ENCODE measurements at regions not wholly inside any gene's neighbourhood (a gene's known extent, or its start where the extent isn't known, plus 50 kb on each side); places are given as distances from the start of the nearest gene placed in this dataset.
A peak's percentile ranks its signal among the peaks of the same experiment; 100 is the strongest.

GRCh38 chr3:181318321-181318720, 328.8 kb upstream of the DNAJC19 start:
- Histone ChIP-seq H2BK15ac (ENCODE audit: low read length) (no peak overlapping the region), H3K4me2 (ENCODE audit: insufficient read depth in 1 of 2, low read depth in 2 of 2, low read length in 2 of 2) (no peak overlapping the region), H3K4me1 (replicated peaks in 1 of 4; ENCODE audit: control insufficient read depth in 3 of 4, insufficient read depth in 4 of 4, low read length in 3 of 4) (no peaks in the 10 kb centered on the region), H3K4me3 (ENCODE audit: extremely low read depth in 1 of 4, insufficient read depth in 2 of 4, low read depth in 3 of 4, low read length in 4 of 4) (no peak overlapping the region), H3K9ac (replicated peaks in 1 of 4; ENCODE audit: extremely low read depth in 1 of 4, low read depth in 3 of 4, low read length in 3 of 4) (no peak overlapping the region; a peak in 1 of 7 replicates), H3K56ac (replicated peaks; ENCODE audit: insufficient read length, low read depth, low read length) (peak overlapping the region; percentile 84), H3K23ac (ENCODE audit: insufficient read length) (no peak overlapping the region), H3K27ac (ENCODE audit: low read depth, low read length) (no peak overlapping the region), H2BK5ac (ENCODE audit: low read depth, low read length) (no peak overlapping the region), H3K36me3 (ENCODE audit: control insufficient read depth in 2 of 4, insufficient read depth in 4 of 4, low read length in 3 of 4) (no peaks in the 10 kb centered on the region), H4K8ac (ENCODE audit: extremely low read depth, insufficient read depth, low read length) (no peak overlapping the region), H4K5ac (ENCODE audit: insufficient read length, low read depth, low read length) (no peak overlapping the region), H2AK5ac (ENCODE audit: low read depth, low read length) (no peak overlapping the region), H3K14ac (ENCODE audit: insufficient read length) (no peak overlapping the region), H2BK20ac (ENCODE audit: low read length) (peak overlapping the region; percentile 83), H2AFZ (ENCODE audit: low read length) (no peak overlapping the region), H2BK12ac (ENCODE audit: low read depth, low read length) (no peak overlapping the region), H3K27me3 (replicated peaks in 1 of 4; ENCODE audit: control insufficient read depth in 3 of 4, extremely low read depth in 1 of 4, insufficient read depth in 3 of 4, low read length in 3 of 4) (no peaks in the 10 kb centered on the region), H3K79me1 (ENCODE audit: low read depth, low read length) (no peaks in the 10 kb centered on the region), H3K23me2 (ENCODE audit: low read depth, low read length) (peaks cover 3% of the 10 kb centered on the region; the same call in 1 of the 2 replicates), H3K4ac (replicated peaks; ENCODE audit: insufficient read length, low read depth, low read length) (no peak overlapping the region), H2BK120ac (replicated peaks; ENCODE audit: low read depth, low read length) (no peak overlapping the region), H3K18ac (ENCODE audit: extremely low read depth, low read length) (no peak overlapping the region), H4K91ac (replicated peaks; ENCODE audit: insufficient read length, low read length) (no peak overlapping the region), H3K79me2 (ENCODE audit: control insufficient read depth in 1 of 2, insufficient read depth in 2 of 2, low read length in 2 of 2) (no peaks in the 10 kb centered on the region), H4K20me1 (replicated peaks in 1 of 2; ENCODE audit: control insufficient read depth in 1 of 2, insufficient read depth in 2 of 2, low read length in 2 of 2) (no peaks in the 10 kb centered on the region), H3K9me3 (ENCODE audit: insufficient read depth in 2 of 2, low read depth in 1 of 2, low read length in 1 of 2) (no peaks in the 10 kb centered on the region)
- ChIA-PET CTCF (ENCODE audit: partially characterized antibody) (interaction anchor here (2.3 to 4.0 kb wide), 2 partner anchors 9 to 383 kb away, joined by 9 to 18 read pairs; no protein-coding TSS in a partner anchor), POLR2A (ENCODE audit: partially characterized antibody) (no interaction called here)
- FAIRE-seq: no peak
- no peak for DNase-seq (ENCODE audit: low read depth in 1 of 2, low spot score in 2 of 2)
- TF ChIP-seq POLR2AphosphoS5 (IDR thresholded peaks at IDR 0.05; ENCODE audit: low read depth, low read length): no peak
- TF ChIP-seq NANOG (IDR thresholded peaks at IDR 0.05; ENCODE audit: insufficient read depth, low read depth, low read length, poor library complexity, severe bottlenecking): no peak
- TF ChIP-seq HDAC2 (IDR thresholded peaks at IDR 0.05; ENCODE audit: borderline replicate concordance in 1 of 2, low read depth in 2 of 2, low read length in 2 of 2): no peak
- TF ChIP-seq CHD1 (IDR thresholded peaks at IDR 0.05; ENCODE audit: low read depth, low read length): no peak
- TF ChIP-seq ATF3 (IDR thresholded peaks at IDR 0.05; ENCODE audit: insufficient read depth, low read depth, low read length): no peak
- no peak for TF ChIP-seq CBX5 (IDR thresholded peaks at IDR 0.05; ENCODE audit: low read depth, low read length)
- TF ChIP-seq ASH2L (IDR thresholded peaks at IDR 0.05; ENCODE audit: low read length): no peak
- no peak for TF ChIP-seq POLR2A (IDR thresholded peaks at IDR 0.05; ENCODE audit: control extremely low read depth in 1 of 2, low read depth in 2 of 2, low read length in 2 of 2)
- TF ChIP-seq TEAD4 (IDR thresholded peaks at IDR 0.05; ENCODE audit: low read depth, low read length): no peak
- TF ChIP-seq KDM5A (IDR thresholded peaks at IDR 0.05; ENCODE audit: low read length): no peak
- TF ChIP-seq CREB1 (IDR thresholded peaks at IDR 0.05): no peak
